Spleen (tissue), 11 donors: ENCODE measurements at regions not wholly inside any gene's neighbourhood (a gene's known extent, or its start where the extent isn't known, plus 50 kb on each side); places are given as distances from the start of the nearest gene placed in this dataset.

Experiments
- DNase-seq: peaks from one replicate; pipeline ENCODE4 v3.0.0-alpha.2; 2020
- H3K27ac ChIP-seq, 8 donors: fragments of 200-600 bp; sonication (generic) in 7 of 8; 1 replicate in 4 of 8; 2 replicates in 4 of 8; pipeline versions ENCODE4 v1.5.0 to v1.8.0; 2016 to 2021; ENCODE audit warnings: inconsistent platforms in 4 of 8, mild to moderate bottlenecking in 4 of 8, moderate library complexity in 1 of 8
- H3K27me3 ChIP-seq, 7 donors: fragments of 200-600 bp; sonication (generic) in 6 of 7; replicated peaks in 1 of 7; 1 replicate in 4 of 7; 2 replicates in 3 of 7; pipeline versions ENCODE4 v1.5.0 to v1.8.0; 2016 to 2021; ENCODE audit warnings: inconsistent platforms in 3 of 7, mild to moderate bottlenecking in 1 of 7
- H3K36me3 ChIP-seq, 6 donors: fragments of 200-600 bp; sonication (generic) in 5 of 6; 1 replicate in 4 of 6; 2 replicates in 2 of 6; pipeline versions ENCODE4 v1.5.0 to v1.8.0; 2016 to 2021; ENCODE audit warnings: inconsistent platforms in 2 of 6
- H3K4me1 ChIP-seq, 6 donors: fragments of 200-600 bp; sonication (generic) in 5 of 6; 1 replicate in 3 of 6; 2 replicates in 3 of 6; pipeline versions ENCODE4 v1.5.0 to v1.8.0; 2016 to 2021; ENCODE audit warnings: inconsistent platforms in 3 of 6
- H3K4me3 ChIP-seq, 8 donors: fragments of 200-600 bp; sonication (generic) in 7 of 8; 1 replicate in 4 of 8; 2 replicates in 4 of 8; pipeline versions ENCODE4 v1.5.0 to v1.8.0; 2016 to 2021; ENCODE audit warnings: inconsistent platforms in 4 of 8, mild to moderate bottlenecking in 4 of 8, moderate library complexity in 2 of 8
- H3K9me3 ChIP-seq, 8 donors: fragments of 200-600 bp; sonication (generic) in 7 of 8; 1 replicate in 4 of 8; 2 replicates in 4 of 8; pipeline versions ENCODE4 v1.5.0 to v1.8.0; 2016 to 2021; ENCODE audit warnings: inconsistent platforms in 4 of 8
- CTCF ChIP-seq, 11 experiments: fragments of 200-600 bp in 7 of 11; fragments of 450-650 bp in 4 of 11; sonication (generic) in 4 of 11; IDR thresholded peaks in 8 of 11; conservative IDR thresholded peaks in 3 of 11; 1 replicate in 7 of 11; 2 replicates in 4 of 11; pipeline versions ENCODE4 v1.4.0 to v1.8.0; 2016 to 2021; ENCODE audit warnings: antibody characterized with exemption in 11 of 11, inconsistent platforms in 4 of 11, mild to moderate bottlenecking in 1 of 11
- POLR2A ChIP-seq, 3 donors: fragments of 450-650 bp; IDR thresholded peaks; one replicate each; pipeline ENCODE4 v1.5.1; 2017; ENCODE audit warnings: antibody characterized with exemption in 3 of 3, mild to moderate bottlenecking in 1 of 3
- POLR2AphosphoS5 ChIP-seq, 3 donors: sonication (generic); formaldehyde crosslinking; IDR thresholded peaks; one replicate each; pipeline ENCODE4 v1.5.1; 2017; ENCODE audit warnings: antibody characterized with exemption in 3 of 3
- WGBS, 5 donors: extraction: QIAGEN DNeasy Blood & Tissue Kit in 3 of 5; methylation state at CpG; one replicate each; pipeline versions ENCODE4 v1.1.5 to v1.1.7; 2013 to 2018; 5-methylcytosine and 5-hydroxymethylcytosine counted together
- intact Hi-C: fragments of 100-400 bp; cut with DNase I; formaldehyde crosslinking; loops from one replicate; pipeline ENCODE4 v1.15.0; 2023; ENCODE audit warnings: low total_unique reads
- donor health status: healthy with polysubstance abuse.
- donor health status: DM: no; HTN: no; CAD: no; lungs with moderate emphysema.
- donor health status: DM: no; HTN: no; CAD: no.
- donor health status: Bipolar disorder and iron deficiency.
- donor health status: healthy.
- donor health status: DM: no; HTN: no; CAD: no.
- donor health status: DM: yes; HTN: yes; CAD: no.

DNA sequence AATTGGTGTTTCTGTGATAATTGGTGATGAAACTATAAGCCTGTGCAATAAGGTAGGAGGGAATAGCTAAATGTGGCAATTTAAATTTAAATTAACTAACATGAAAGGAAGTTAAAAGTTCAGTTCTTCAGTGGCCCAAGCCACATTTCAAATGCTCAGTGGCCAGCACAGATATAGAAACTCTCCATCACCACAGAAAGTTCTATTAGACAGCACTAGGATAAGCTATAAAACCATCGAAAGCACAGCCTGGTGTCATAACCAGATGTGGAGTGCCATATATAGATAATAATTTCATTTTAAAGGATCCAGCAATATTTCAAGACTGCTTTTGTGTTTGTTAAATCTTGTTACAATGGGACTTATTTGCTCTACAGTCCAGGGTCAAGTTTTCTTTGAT is 119.3 kb upstream of the NR3C2 start:
- intact Hi-C loops: no loop called here
- Histone ChIP-seq H3K4me1 (no peaks in the 10 kb centered on the region), H3K36me3 (no peaks in the 10 kb centered on the region), H3K27ac (no peak overlapping the region), H3K9me3 (no peaks in the 10 kb centered on the region), H3K27me3 (no peaks in the 10 kb centered on the region), H3K4me3 (no peak overlapping the region)
- no peak for DNase-seq
- no peak for TF ChIP-seq POLR2AphosphoS5 (IDR thresholded peaks at IDR 0.05)
- TF ChIP-seq CTCF (IDR thresholded peaks at IDR 0.05 in 8 of 11, conservative IDR thresholded peaks at IDR 0.05 in 3 of 11): no peak
- TF ChIP-seq POLR2A (IDR thresholded peaks at IDR 0.05): no peak
- WGBS, 5 donors: 82 to 97% (median 91%) methylated on average over 1 of the region's 1 CpG

GRCh38 chr4:148557793-148558192 is 115.6 kb upstream of the NR3C2 start:
- TF ChIP-seq POLR2A (IDR thresholded peaks at IDR 0.05) (no peak), POLR2AphosphoS5 (IDR thresholded peaks at IDR 0.05) (no peak), CTCF (IDR thresholded peaks at IDR 0.05 in 8 of 11, conservative IDR thresholded peaks at IDR 0.05 in 3 of 11) (no peak)
- H3K27me3 ChIP-seq: no peaks in the 10 kb centered on the region
- no peaks in the 10 kb centered on the region for H3K36me3 ChIP-seq
- no peak overlapping the region for H3K4me3 ChIP-seq
- H3K4me1 ChIP-seq: no peaks in the 10 kb centered on the region
- WGBS, 5 donors: 74 to 88% (median 79%) methylated on average over 3 of the region's 3 CpGs
- intact Hi-C loops: no loop called here
- DNase-seq: no peak
- H3K9me3 ChIP-seq: no peaks in the 10 kb centered on the region
- no peak overlapping the region for H3K27ac ChIP-seq

- H3K4me3 ChIP-seq: no peak overlapping the region
- no peaks in the 10 kb centered on the region for H3K9me3 ChIP-seq
- no peaks in the 10 kb centered on the region for H3K27me3 ChIP-seq
- no peaks in the 10 kb centered on the region for H3K36me3 ChIP-seq
- no peak for DNase-seq
- TF ChIP-seq POLR2AphosphoS5 (IDR thresholded peaks at IDR 0.05) (no peak), POLR2A (IDR thresholded peaks at IDR 0.05) (no peak), CTCF (IDR thresholded peaks at IDR 0.05 in 8 of 11, conservative IDR thresholded peaks at IDR 0.05 in 3 of 11) (no peak)
- H3K4me1 ChIP-seq: no peaks in the 10 kb centered on the region
- intact Hi-C loops: no loop called here
- WGBS, 5 donors: 84 to 95% (median 90%) methylated on average over 1 of the region's 1 CpG
- H3K27ac ChIP-seq: no peak overlapping the region
Measured at GRCh38 chr4:148550788-148551187, 108.6 kb upstream of the NR3C2 start.

GRCh38 chr4:148542922-148543623 is 100.9 kb upstream of the NR3C2 start:
- H3K9me3 ChIP-seq: no peaks in the 10 kb centered on the region
- WGBS, 5 donors: 84 to 95% (median 85%) methylated on average over 4 of the region's 4 CpGs

More at GRCh38 chr4:148542922-148543623, 100.9 kb upstream of the NR3C2 start:
- TF ChIP-seq CTCF (IDR thresholded peaks at IDR 0.05 in 8 of 11, conservative IDR thresholded peaks at IDR 0.05 in 3 of 11) (no peak), POLR2AphosphoS5 (IDR thresholded peaks at IDR 0.05) (no peak), POLR2A (IDR thresholded peaks at IDR 0.05) (no peak)
- H3K27me3 ChIP-seq: no peaks in the 10 kb centered on the region
- H3K27ac ChIP-seq: no peak overlapping the region
- no peak overlapping the region for H3K4me3 ChIP-seq
- no peaks in the 10 kb centered on the region for H3K4me1 ChIP-seq
- no peaks in the 10 kb centered on the region for H3K36me3 ChIP-seq
- no peak for DNase-seq
- intact Hi-C loops: no loop called here
